Inflammatory macrophage treated with lipopolysaccharide for 4 hours (primary cell): ENCODE measurements at regions not wholly inside any gene's neighbourhood (a gene's known extent, or its start where the extent isn't known, plus 50 kb on each side); places are given as distances from the start of the nearest gene placed in this dataset.
"Not testable (repeated sequence)": the region's sequence is repeated elsewhere in the genome, so short reads cannot be mapped to it uniquely, and the experiment has no call there.

ENCODE experiments used
- DNase-seq: peaks from one replicate; pipeline ENCODE4 v3.0.0-alpha.2; 2020

GRCh38 chr5:126220725-126221124, 202.5 kb upstream of the GRAMD2B start:
- DNase-seq: no peak

GRCh38 chr5:126228934-126229333, 194.3 kb upstream of the GRAMD2B start:
- DNase-seq: no peak

GRCh38 chr5:126233256-126233655, 190.0 kb upstream of the GRAMD2B start:
- no peak for DNase-seq

- no peak for DNase-seq
Observed at GRCh38 chr5:126234563-126235195, 188.5 kb upstream of the GRAMD2B start.

- DNase-seq: no peak
Observed at GRCh38 chr5:126235628-126236027, 187.6 kb upstream of the GRAMD2B start.

- DNase-seq: no peak
Observed at GRCh38 chr5:126236994-126237393, 186.2 kb upstream of the GRAMD2B start.

- no peak for DNase-seq
Observed at GRCh38 chr5:126248611-126249010, 174.6 kb upstream of the GRAMD2B start.

- no peak for DNase-seq
Observed at GRCh38 chr5:126251024-126251423, 172.2 kb upstream of the GRAMD2B start.

- no peak for DNase-seq
Observed at GRCh38 chr5:126253406-126253805, 169.8 kb upstream of the GRAMD2B start.

GRCh38 chr5:126263591-126264184, 159.5 kb upstream of the GRAMD2B start:
- no peak for DNase-seq

GRCh38 chr5:126265917-126266316, 157.3 kb upstream of the GRAMD2B start:
- DNase-seq: no peak

GRCh38 chr5:126267438-126267837, 155.8 kb upstream of the GRAMD2B start:
- no peak for DNase-seq

GRCh38 chr5:126268697-126269315, 154.4 kb upstream of the GRAMD2B start:
- DNase-seq: no peak

- no peak for DNase-seq
Observed at GRCh38 chr5:126269511-126269910, 153.7 kb upstream of the GRAMD2B start.

- DNase-seq: no peak
Observed at GRCh38 chr5:126271141-126271540, 152.1 kb upstream of the GRAMD2B start.

- DNase-seq: no peak
Observed at GRCh38 chr5:126274076-126274762, 149.0 kb upstream of the GRAMD2B start.

- no peak for DNase-seq
Observed at GRCh38 chr5:126274763-126275125, 148.5 kb upstream of the GRAMD2B start.

GRCh38 chr5:126277762-126278161, 145.4 kb upstream of the GRAMD2B start:
- DNase-seq: no peak

- no peak for DNase-seq
Observed at GRCh38 chr5:126280343-126280742, 142.9 kb upstream of the GRAMD2B start.

GRCh38 chr5:126280846-126281245, 142.4 kb upstream of the GRAMD2B start:
- DNase-seq: no peak

- no peak for DNase-seq
Observed at GRCh38 chr5:126284977-126285696, 138.1 kb upstream of the GRAMD2B start.

- DNase-seq: not testable (repeated sequence)
Observed at GRCh38 chr5:126296121-126296520, 127.1 kb upstream of the GRAMD2B start.

GRCh38 chr5:126300293-126300692, 122.9 kb upstream of the GRAMD2B start:
- DNase-seq: no peak
